HG03095 (cell line): ENCODE measurements at regions not wholly inside any gene's neighbourhood (a gene's known extent, or its start where the extent isn't known, plus 50 kb on each side); places are given as distances from the start of the nearest gene placed in this dataset.

Experiments used
- ATAC-seq: cut with Tn5 transposase; IDR thresholded peaks from one replicate; pipeline ENCODE4 v1.9.1; 2021; ENCODE audit warnings: moderate library complexity; ENCODE audit not compliant: unreplicated experiment

DNA sequence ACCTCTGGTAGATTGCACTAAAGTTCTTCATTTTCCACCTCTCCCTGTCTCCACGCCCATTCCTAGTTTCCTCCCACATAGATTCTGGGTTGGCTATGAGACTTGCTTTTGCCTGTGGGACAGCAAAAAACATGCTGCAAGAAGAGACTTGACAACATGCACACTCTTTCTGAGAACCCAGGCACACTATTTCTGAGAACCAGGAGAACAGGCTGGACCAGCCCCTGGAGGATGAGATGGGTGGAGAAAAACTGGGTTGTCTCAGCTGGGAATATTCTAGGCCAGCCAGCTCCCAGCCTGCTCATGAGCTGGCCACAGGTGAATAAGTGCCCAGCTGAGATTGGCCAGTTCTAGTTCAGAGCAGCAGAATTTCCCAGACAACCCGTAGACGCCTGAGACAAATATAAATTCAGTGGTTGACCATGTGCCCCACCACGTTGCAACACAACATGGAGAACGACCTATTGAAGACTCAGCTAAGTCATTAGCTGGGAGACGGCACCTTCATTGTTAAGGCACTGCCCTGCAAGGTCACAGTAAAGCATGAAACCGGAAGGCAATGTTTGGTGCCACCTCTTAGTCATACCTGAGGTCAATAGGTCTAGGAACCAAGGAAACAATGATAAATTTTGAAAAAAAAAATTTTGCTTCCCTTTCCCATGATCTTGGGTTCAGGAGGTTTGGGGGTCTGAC, 92.7 kb upstream of the AKR1E2 start:
- ATAC-seq = no peak

DNA sequence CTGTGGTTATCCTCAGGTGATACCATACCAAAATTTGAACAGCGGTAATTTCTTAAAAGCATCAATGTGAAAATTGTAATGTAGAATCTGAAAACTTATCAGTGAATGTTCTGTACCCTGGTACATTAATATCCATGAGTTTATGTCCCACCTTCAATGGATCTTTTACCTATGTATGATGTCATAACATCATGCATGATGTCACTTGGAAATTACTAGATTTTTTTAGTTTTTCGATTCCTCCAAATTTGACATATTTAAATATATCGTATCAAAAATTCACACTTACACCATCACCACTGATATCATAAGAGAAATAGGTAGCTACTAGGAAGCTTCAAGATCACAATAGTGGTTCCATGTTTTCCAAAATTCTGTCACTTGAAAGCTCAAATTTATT, 95.0 kb upstream of the AKR1E2 start:
- no peak for ATAC-seq

DNA sequence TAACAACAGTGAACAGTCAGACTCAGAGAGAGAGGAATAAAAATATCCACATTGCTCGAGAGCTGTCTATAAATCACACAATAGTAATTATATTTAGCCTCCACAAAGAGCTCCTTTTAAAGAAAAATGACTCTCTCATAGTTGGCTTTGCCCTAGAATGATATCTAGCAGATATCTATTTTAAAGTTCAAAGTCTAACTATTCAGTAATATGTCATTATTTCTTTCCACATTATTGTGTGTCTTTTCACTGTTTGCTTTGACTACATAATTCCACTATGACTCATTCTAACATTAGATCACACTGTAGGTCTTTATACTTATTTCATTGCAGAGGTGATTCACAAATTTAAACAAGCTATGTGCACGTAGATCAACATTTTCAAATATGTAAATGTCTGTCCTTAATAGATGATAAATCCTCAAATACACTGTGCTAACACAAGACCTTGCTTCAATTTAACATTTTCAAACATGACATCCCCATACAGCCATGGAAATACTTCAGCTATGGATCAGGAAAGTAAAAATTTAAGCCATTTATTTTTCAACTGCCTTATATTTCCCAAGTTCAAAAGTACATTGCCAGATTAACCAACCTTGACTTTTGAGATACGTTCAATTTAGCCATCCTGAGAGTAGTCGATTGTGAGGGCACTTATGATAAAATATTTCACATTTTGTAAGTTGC, 99.9 kb upstream of the AKR1E2 start:
- no peak for ATAC-seq

DNA sequence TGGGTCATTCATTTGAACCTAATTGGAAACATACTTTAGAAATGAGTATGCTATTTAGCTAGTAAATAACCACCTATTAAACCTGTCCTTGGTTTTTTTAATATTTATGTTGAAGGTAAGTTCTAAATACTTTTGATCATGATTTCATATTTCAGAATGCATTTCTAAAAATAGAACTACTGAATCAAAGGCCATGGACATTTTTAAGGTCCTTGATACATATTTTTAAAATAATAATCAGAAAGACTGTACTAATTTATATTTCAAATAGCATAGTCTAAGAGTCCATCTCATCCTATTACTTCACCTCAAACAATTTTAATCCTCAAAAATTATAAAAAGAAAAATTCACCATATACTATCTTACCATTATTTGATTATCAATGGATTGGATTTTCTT, 102.1 kb upstream of the AKR1E2 start:
- no peak for ATAC-seq

DNA sequence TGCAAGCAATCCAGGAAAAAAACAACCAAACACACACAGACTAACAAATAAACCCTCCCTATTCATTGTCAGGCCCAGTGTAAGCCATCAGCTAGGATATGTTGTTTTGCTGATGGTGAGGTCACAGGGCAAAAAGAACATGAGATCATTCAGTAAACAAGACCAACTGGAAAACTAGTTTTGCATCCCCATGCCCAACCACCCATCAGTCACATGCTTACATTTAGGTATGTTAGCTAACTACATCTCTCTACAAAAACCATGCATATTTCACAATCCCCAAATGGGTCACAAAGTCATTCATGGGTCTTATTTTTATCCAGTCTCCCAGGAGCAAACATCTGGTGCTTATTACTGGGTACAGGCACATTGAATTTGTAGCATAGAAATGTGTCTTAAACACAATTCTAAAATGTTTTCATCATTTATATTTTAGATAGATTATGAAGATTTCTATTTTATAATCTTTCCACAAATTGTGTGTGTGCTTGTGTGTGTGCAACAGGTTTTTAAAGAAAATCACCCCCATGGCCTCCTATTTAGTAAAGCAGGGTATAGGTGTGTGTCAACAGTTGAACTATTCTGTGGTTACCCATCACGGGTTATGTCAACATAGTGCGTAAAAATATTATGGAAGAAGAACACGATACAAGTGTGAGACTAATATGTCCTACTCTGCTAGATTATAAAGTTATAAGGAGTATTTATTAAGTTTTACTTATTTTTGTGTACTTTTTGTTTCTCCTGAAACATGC, 103.8 kb upstream of the AKR1E2 start:
- ATAC-seq = no peak

DNA sequence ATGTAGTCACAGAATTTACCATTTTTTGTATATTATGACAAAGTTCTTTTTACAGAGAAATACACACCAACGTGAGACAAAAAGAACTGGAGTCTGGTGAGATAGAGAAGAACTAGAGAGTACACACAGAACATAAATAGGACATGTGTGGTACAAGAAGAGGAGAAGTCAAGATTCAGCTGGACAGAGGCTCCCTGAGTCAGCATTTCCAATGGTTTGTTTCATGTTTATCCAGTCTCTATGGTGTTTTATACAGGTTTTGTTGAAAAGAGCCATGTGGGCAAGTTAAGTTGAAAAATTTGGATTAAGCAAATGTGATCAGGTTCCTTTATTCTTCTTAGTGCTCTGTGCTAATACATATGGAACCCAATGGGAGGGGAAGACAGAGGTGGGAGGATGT, 105.5 kb upstream of the AKR1E2 start:
- no peak for ATAC-seq

DNA sequence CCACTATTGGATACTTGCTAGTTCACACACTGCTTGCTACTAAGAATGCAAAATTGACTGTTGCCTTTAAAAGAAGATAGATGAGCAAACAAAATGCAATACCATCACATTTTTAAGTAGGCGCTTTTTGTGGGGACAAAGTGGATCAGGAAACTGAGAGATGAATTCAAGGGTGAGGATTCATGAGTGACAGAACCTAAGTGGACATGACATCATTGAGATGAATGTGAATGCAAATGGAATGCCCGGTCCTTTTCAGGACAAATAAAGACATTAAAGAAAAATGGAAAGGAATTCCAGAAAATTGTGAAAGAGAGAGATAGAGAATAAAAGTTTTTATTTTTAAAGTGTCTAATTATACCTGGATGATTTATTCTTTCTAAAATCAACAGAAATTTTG, 106.3 kb upstream of the AKR1E2 start:
- no peak for ATAC-seq

DNA sequence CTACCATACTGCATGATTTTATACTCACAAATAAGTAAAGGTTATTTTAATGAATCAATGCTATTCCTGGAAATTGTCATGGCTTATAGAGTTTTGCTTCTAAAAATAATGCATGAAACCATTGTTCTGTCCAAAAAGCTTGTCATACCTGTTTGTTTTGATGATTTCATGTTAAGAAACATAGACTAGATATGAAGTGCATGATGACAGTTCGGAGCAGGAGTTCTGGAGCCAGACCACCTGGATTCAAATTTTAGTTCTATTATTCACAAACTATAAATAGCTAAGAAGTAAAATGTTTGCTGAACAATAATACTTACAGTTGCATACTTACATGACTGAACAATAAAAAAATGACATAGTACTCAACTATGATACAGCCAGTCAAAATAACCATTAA, 107.0 kb upstream of the AKR1E2 start:
- ATAC-seq = no peak

DNA sequence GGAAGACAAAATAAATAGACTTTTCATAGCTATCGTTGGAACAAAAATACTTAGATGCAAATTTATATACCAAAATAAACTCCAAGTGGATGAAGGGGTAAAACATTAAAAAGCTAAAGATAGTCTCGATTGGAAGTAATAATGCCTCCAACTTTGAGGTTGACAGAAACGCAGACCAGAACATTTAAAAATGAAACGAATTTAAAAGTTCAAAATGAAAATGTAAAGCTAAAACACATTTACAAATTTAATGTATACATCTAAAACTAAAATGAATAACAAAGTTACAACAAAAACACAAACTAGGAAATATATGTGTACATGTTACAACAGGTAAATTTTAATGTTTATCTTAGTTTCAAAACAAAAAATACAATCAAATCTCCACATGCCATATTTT, 107.5 kb upstream of the AKR1E2 start:
- no peak for ATAC-seq

DNA sequence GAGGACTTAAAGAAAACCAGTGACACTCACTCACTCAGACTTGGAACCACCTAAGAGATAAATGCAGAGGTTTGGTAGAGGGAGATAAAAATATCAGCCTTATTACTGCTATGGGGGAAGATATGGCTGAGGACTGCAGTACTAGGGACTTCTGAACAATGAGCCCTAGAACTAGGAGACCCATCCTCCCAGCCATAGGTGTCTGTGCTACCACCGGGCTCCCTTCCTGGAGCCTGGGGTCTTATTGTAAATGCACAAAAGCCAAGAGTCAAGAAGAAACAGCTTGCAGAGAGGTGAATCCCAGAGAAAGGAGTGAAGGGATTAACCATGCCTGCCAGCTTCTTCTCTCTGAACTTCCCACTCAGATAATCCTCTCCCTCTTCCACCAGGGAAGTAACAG, 108.3 kb upstream of the AKR1E2 start:
- no peak for ATAC-seq

DNA sequence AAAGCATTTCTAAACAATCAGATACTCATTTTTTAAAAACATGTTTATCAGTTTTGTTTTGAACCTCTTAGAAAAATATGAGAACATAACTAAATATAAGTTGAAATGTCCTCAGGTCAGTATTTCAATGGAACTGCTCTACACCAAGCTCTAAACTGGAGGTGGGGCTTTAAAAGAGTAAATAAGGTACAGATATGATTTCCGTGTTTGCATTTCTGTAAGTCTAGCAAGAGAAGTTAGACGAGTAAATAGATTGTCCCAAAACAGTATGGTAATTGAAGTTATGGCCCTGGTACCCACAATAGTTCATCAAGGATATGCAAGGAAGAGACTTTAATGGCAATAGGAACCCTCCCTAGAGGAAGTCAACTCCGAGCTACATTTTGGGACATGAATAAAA, 115.1 kb upstream of the AKR1E2 start:
- no peak for ATAC-seq

DNA sequence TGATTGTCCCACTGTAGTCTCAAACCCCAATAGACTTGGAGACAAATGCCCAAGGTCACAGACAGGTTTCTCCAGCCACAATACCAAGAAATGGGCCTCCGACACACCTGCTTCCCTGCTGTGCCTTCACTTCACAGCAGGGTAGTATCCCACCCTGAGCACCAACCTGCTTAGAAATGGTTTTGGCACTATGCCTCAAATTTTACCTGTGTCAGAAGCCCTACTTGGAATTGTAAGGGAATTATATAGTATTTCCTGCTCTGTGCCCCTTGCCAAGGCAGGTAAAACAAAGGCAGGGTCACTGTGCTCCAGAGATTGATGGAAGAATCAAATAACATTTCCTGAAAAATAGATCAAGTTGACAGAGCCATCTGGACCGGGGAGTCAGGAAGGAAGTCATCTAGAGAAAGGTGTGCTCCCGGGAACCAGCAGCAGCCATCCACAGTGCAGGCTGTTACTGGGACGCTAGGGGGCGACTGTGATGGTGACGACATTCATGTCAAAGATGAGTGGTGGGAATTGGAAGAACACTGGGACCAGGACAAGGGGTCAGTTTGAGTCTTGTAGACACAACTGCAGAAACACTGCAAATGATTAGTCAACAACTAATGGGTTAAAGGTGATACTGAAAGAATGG, 117.8 kb upstream of the AKR1E2 start:
- no peak for ATAC-seq

DNA sequence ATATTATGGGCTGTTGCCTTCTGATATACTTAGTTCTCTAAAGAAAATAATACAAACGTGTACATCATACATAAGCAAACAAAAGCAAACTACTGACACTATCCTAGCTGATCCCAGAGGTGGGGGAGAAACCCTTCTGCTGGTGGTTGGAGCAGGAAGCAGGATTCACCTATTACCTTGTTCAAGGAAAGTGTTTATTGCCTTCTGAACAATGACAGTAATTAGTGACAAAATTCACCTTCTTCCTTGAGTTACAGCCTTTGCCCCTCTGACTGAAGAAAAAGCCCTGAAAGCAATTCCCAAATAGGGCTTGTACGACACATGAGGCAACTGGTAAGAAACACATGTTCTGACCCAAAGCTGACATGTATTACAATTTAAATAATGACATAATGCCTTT, 118.8 kb upstream of the AKR1E2 start:
- no peak for ATAC-seq

DNA sequence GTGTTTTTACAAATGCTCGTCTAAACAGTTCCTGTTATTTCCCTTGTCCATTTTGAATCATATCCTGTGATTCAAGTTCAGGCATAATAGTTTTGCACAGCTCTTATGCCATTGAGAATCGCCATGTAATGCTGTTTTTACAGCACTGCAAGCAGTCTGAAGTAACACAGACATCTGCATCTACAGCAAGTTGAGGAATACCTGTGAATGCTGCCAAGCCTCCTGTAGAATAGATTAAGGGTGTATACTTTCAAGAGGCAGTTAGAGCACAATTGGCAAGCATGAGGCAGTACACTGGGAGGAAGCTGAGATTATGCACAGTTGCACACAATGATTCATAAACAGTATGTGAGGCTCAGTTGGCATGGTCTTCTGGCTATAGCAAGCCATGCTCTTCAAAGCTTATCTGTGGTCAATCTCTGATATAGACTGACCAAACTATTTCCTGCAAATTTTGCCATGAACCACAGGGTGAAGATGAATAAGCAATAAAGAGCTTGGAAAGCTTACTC, 121.9 kb upstream of the AKR1E2 start:
- no peak for ATAC-seq

DNA sequence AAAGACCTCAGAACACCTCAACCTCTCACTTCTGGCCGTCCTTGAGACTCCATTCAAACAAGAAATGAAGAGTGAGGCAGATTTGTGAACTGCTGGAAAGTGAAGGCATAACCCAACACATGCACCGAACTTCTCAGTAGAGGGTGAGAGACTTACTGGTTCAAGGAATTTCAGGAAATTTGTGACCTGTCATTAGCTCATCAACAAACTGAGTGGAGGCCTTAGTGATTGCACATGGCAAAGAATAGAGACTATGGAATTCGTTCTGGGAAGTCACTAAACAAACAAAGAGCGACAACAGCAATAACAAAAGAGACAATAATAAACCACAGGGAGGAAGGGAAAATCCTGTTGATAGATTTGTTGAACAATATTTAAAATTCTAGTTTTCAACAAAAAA, 125.0 kb upstream of the AKR1E2 start:
- no peak for ATAC-seq

DNA sequence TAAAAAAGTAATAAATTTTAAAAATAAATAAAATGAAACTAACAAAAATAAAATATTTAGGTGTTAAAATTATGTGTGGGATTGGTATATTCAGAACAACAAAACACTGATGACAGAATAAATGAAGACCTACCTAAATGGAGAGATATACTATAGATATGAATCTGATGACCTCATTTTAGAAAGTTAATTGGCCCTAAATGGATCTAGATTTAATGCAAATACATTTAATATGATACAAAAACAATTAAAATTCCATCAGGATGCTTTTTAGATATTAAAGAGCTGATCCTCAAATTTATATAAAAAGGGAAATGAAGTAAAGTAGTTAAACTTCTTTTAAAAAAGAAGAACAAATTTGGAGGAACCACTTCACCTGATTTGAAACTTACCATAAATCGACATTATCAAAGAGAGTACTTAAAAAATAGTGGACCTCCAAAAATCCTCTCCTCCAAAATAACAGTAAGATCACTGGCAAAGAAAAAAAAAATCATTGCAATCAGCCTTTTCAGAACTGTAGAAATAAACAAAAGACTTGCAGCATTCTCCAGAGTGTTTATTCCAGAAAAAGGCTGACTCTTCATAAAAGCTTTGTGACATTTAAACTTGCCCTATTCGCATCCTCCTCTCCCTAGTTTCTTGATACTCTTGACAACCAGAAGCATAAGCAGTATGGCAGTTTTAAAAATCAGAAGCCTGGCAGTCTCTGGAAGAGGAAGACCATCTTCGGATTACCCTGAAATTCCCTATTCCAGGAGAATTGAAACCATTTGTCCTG, 125.9 kb upstream of the AKR1E2 start:
- ATAC-seq = no peak

DNA sequence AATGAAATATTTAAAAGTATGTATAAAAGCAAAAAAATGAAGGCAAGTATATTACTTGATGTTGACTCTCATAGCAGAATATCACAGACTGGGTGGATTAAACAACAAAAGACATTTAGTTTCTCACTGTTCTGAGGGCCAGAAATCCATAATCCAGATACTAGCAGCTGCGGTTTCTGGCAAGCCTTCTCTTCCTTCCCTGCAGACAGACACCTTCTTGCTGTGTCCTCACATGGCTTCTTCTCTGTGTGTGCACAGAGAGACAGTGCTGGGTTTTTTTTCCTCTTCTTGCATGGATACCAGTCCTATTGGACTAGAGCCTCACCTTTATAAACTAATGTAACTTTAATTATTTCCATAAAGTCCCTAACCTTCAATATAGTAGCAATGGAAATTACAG, 127.9 kb upstream of the AKR1E2 start:
- no peak for ATAC-seq

DNA sequence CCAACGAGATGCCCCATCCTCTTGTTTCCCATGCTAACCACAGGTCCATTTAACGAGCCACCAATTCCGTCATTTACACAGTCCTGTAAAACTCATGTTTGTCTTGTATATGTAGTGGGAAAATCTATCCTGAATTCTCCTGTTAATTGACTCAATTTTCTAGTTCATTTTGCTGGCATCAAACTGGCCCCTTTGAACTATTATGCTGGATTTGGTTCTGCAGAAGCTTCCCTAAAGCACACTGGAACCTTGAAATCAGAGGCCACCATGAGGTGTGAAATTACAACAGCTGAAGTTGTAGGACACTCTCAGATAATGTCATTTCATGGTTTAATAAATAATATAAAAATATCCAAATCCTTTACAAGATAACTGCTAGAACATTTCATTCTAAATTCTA, 129.8 kb upstream of the AKR1E2 start:
- ATAC-seq = no peak

DNA sequence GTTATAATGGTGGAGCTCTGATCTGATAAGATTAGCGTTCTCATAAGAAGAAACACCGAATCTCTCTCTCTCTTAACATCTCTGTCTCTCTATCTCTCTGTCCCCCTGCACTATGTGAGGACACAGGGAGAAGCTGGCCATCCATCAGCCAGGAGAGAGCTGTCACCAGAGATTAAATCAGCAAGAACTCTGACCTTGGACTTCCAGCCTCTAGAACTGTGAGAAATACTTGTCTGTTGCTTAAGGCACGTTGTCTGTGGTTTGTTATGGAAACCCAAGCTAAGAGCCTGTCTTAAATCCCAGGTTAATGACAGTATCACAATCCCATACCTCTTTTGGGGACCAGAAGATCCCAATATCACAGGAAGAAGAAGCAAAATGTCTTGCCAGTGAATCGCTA, 132.0 kb upstream of the AKR1E2 start:
- no peak for ATAC-seq

DNA sequence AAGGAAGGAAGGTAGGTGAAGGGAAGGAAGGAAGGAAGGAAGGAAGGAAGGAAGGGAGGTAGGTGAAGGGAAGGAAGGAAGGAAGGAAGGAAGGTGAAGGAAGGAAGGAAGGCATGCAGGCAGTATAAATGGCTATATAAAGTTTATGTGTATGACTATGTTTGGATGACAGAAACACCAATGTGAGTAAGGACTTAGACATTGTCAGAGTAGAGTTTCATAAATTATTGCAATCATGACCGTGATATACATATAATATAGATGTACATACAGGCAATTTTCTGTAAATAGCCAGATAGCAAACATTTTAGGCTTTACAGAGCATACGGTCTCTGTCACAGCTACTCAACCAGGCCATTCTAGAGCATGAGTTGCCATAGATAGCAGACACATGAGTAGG, 133.8 kb upstream of the AKR1E2 start:
- no peak for ATAC-seq

DNA sequence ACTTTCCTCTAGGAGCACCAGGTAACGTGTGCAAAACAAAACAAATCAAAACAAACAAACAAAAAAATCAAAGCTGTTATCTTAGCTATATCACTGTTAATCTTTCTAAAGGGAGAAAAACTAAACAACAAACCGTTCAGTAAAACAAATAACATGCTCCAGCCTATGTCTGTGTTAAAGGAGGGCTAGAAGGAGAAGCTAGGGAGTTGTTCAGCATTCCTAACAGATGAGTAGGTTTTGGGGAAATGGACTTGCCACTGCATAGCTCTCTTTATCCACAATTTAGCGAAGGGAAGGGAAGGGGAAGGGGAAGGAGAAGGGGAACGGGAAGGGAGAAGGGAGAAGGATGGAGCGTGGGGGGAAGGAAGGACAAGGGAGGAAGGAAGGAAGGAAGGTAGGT, 134.2 kb upstream of the AKR1E2 start:
- no peak for ATAC-seq
